ENCODE measurements at regions not wholly inside any gene's neighbourhood (a gene's known extent, or its start where the extent isn't known, plus 50 kb on each side); places are given as distances from the start of the nearest gene placed in this dataset.

DNA sequence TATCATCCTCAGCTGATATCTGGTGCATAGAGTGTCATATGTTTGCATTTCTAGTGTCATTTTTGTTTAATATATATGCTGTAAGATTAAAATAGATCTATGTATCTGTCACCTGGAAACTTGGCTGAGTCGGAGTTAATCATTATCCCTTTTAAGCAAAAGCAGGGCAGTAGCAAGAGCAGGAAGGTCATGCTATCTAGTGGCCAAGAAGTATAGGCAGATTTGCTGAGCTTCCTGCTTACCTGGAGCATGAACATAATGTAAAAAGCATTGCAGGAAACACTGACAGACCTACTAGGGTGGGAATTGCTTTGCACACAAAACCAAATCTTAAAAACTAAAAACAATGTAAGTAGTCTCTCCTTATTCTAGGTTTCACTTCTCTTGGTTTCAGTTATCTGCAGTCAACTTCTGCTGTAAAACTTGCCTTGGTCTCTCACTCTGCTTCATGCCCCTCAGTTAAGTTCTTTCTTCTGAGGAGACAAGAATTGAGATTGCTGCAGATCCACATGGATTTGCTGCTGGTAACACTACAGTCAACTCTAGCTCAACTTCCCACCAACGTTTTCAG, 295.3 kb downstream of the CDH7 start:
- TF ChIP-seq, protein P1, sequence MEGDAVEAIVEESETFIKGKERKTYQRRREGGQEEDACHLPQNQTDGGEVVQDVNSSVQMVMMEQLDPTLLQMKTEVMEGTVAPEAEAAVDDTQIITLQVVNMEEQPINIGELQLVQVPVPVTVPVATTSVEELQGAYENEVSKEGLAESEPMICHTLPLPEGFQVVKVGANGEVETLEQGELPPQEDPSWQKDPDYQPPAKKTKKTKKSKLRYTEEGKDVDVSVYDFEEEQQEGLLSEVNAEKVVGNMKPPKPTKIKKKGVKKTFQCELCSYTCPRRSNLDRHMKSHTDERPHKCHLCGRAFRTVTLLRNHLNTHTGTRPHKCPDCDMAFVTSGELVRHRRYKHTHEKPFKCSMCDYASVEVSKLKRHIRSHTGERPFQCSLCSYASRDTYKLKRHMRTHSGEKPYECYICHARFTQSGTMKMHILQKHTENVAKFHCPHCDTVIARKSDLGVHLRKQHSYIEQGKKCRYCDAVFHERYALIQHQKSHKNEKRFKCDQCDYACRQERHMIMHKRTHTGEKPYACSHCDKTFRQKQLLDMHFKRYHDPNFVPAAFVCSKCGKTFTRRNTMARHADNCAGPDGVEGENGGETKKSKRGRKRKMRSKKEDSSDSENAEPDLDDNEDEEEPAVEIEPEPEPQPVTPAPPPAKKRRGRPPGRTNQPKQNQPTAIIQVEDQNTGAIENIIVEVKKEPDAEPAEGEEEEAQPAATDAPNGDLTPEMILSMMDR (IDR thresholded peaks at IDR 0.05; ENCODE audit: low read length), result no peak
- TF ChIP-seq EZH2 (IDR thresholded peaks at IDR 0.05; ENCODE audit: borderline replicate concordance, low read length), result no peak

All from OCI-LY1 (cell line).